ENCODE measurements at regions not wholly inside any gene's neighbourhood (a gene's known extent, or its start where the extent isn't known, plus 50 kb on each side); places are given as distances from the start of the nearest gene placed in this dataset.
"Not testable (repeated sequence)": the region's sequence is repeated elsewhere in the genome, so short reads cannot be mapped to it uniquely, and the experiment has no call there.

GRCh38 chr4:147250062-147250461 is 230.8 kb upstream of the EDNRA start:
- H3K79me2 ChIP-seq (ENCODE audit: control insufficient read depth, insufficient read depth, low read length): no peaks in the 10 kb centered on the region
- dilution Hi-C loops (cut with MboI; ENCODE audit: extremely low pct_ligation_motif_present, low sequenced_read_pairs): no loop called here
- FAIRE-seq: no peak

GRCh38 chr4:147255268-147255667 is 225.6 kb upstream of the EDNRA start:
- H4K20me1 ChIP-seq (ENCODE audit: control insufficient read depth, extremely low read depth, insufficient read depth, low read length); H3K4me3 ChIP-seq (ENCODE audit: control insufficient read depth in 2 of 3, extremely low read depth in 1 of 3, insufficient read depth in 2 of 3, low read depth in 1 of 3, low read length in 3 of 3); H3K36me3 ChIP-seq (ENCODE audit: control insufficient read depth in 2 of 2, extremely low read depth in 1 of 2, insufficient read depth in 2 of 2, low read length in 2 of 2); FAIRE-seq; dilution Hi-C loops (cut with MboI; ENCODE audit: extremely low pct_ligation_motif_present, low sequenced_read_pairs); H3K9me3 ChIP-seq (ENCODE audit: control insufficient read depth, low read depth, low read length); H2AFZ ChIP-seq (ENCODE audit: control insufficient read depth, low read length); H3K9me1 ChIP-seq (ENCODE audit: control insufficient read depth, extremely low read depth, insufficient read depth, low read length); H3K4me2 ChIP-seq (ENCODE audit: control insufficient read depth, extremely low read depth, insufficient read depth, low read depth, low read length); H3K27ac ChIP-seq (ENCODE audit: control insufficient read depth, insufficient read depth, low read length); H3K27me3 ChIP-seq (ENCODE audit: control insufficient read depth, extremely low read depth, insufficient read depth, low read length); H3K4me1 ChIP-seq (ENCODE audit: control insufficient read depth, extremely low read depth, insufficient read depth, low read length); H3K79me2 ChIP-seq (ENCODE audit: control insufficient read depth, insufficient read depth, low read length); DNase-seq (ENCODE audit: low read depth, low spot score); H3K9ac ChIP-seq (ENCODE audit: control insufficient read depth, extremely low read depth, insufficient read depth, low read length): not testable (repeated sequence)

More at GRCh38 chr4:147250062-147250461, 230.8 kb upstream of the EDNRA start:
- peaks cover 2% of the 10 kb centered on the region for H3K9me1 ChIP-seq (ENCODE audit: control insufficient read depth, extremely low read depth, insufficient read depth, low read length)
- no peak overlapping the region for H2AFZ ChIP-seq (ENCODE audit: control insufficient read depth, low read length)
- no peaks in the 10 kb centered on the region for H4K20me1 ChIP-seq (ENCODE audit: control insufficient read depth, extremely low read depth, insufficient read depth, low read length)
- no peaks in the 10 kb centered on the region for H3K36me3 ChIP-seq (ENCODE audit: control insufficient read depth in 2 of 2, extremely low read depth in 1 of 2, insufficient read depth in 2 of 2, low read length in 2 of 2)
- DNase-seq (ENCODE audit: low read depth, low spot score): no peak
- H3K4me3 ChIP-seq (ENCODE audit: control insufficient read depth in 2 of 3, extremely low read depth in 1 of 3, insufficient read depth in 2 of 3, low read depth in 1 of 3, low read length in 3 of 3): no peak overlapping the region
- TF ChIP-seq, protein P1, sequence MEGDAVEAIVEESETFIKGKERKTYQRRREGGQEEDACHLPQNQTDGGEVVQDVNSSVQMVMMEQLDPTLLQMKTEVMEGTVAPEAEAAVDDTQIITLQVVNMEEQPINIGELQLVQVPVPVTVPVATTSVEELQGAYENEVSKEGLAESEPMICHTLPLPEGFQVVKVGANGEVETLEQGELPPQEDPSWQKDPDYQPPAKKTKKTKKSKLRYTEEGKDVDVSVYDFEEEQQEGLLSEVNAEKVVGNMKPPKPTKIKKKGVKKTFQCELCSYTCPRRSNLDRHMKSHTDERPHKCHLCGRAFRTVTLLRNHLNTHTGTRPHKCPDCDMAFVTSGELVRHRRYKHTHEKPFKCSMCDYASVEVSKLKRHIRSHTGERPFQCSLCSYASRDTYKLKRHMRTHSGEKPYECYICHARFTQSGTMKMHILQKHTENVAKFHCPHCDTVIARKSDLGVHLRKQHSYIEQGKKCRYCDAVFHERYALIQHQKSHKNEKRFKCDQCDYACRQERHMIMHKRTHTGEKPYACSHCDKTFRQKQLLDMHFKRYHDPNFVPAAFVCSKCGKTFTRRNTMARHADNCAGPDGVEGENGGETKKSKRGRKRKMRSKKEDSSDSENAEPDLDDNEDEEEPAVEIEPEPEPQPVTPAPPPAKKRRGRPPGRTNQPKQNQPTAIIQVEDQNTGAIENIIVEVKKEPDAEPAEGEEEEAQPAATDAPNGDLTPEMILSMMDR (optimal IDR thresholded peaks at IDR 0.05 in 1 of 3, IDR thresholded peaks at IDR 0.05 in 1 of 3, conservative IDR thresholded peaks at IDR 0.05 in 1 of 3; ENCODE audit: extremely low read depth in 1 of 3, insufficient read depth in 2 of 3, low read length in 3 of 3): no peak
- no peak for TF ChIP-seq EZH2 (IDR thresholded peaks at IDR 0.05; ENCODE audit: low read length)
- no peak overlapping the region for H3K27ac ChIP-seq (ENCODE audit: control insufficient read depth, insufficient read depth, low read length)
- no peaks in the 10 kb centered on the region for H3K9me3 ChIP-seq (ENCODE audit: control insufficient read depth, low read depth, low read length)
- H3K4me1 ChIP-seq (ENCODE audit: control insufficient read depth, extremely low read depth, insufficient read depth, low read length): no peaks in the 10 kb centered on the region
- H3K27me3 ChIP-seq (ENCODE audit: control insufficient read depth, extremely low read depth, insufficient read depth, low read length): no peaks in the 10 kb centered on the region
- H3K9ac ChIP-seq (ENCODE audit: control insufficient read depth, extremely low read depth, insufficient read depth, low read length): no peak overlapping the region
- H3K4me2 ChIP-seq (ENCODE audit: control insufficient read depth, extremely low read depth, insufficient read depth, low read depth, low read length): no peak overlapping the region

- dilution Hi-C loops (cut with MboI; ENCODE audit: extremely low pct_ligation_motif_present, low sequenced_read_pairs); DNase-seq (ENCODE audit: low read depth, low spot score): not testable (repeated sequence)
Measured at GRCh38 chr4:147259271-147259670, 221.6 kb upstream of the EDNRA start.

More at GRCh38 chr4:147259271-147259670, 221.6 kb upstream of the EDNRA start:
- not testable (repeated sequence) for H3K27me3 ChIP-seq (ENCODE audit: control insufficient read depth, extremely low read depth, insufficient read depth, low read length); H3K36me3 ChIP-seq (ENCODE audit: control insufficient read depth in 2 of 2, extremely low read depth in 1 of 2, insufficient read depth in 2 of 2, low read length in 2 of 2); H3K4me2 ChIP-seq (ENCODE audit: control insufficient read depth, extremely low read depth, insufficient read depth, low read depth, low read length); H3K4me1 ChIP-seq (ENCODE audit: control insufficient read depth, extremely low read depth, insufficient read depth, low read length); H3K9ac ChIP-seq (ENCODE audit: control insufficient read depth, extremely low read depth, insufficient read depth, low read length); H2AFZ ChIP-seq (ENCODE audit: control insufficient read depth, low read length); H3K9me1 ChIP-seq (ENCODE audit: control insufficient read depth, extremely low read depth, insufficient read depth, low read length); H3K9me3 ChIP-seq (ENCODE audit: control insufficient read depth, low read depth, low read length); FAIRE-seq; H4K20me1 ChIP-seq (ENCODE audit: control insufficient read depth, extremely low read depth, insufficient read depth, low read length); H3K4me3 ChIP-seq (ENCODE audit: control insufficient read depth in 2 of 3, extremely low read depth in 1 of 3, insufficient read depth in 2 of 3, low read depth in 1 of 3, low read length in 3 of 3); H3K27ac ChIP-seq (ENCODE audit: control insufficient read depth, insufficient read depth, low read length); H3K79me2 ChIP-seq (ENCODE audit: control insufficient read depth, insufficient read depth, low read length)
